H1 (cell line): ENCODE measurements at regions not wholly inside any gene's neighbourhood (a gene's known extent, or its start where the extent isn't known, plus 50 kb on each side); places are given as distances from the start of the nearest gene placed in this dataset.

Experiments used
- EGR1 ChIP-seq: IDR thresholded peaks from 2 replicates; pipeline ENCODE4 v1.6.1; 2011; ENCODE audit warnings: low read depth, low read length, borderline replicate concordance
- GABPA ChIP-seq: IDR thresholded peaks from 2 replicates; pipeline ENCODE4 v1.6.1; 2011; ENCODE audit warnings: mild to moderate bottlenecking, low read length, moderate library complexity, borderline replicate concordance; ENCODE audit not compliant: insufficient read depth
- SIX5 ChIP-seq: IDR thresholded peaks from 2 replicates; pipeline ENCODE4 v1.6.1; 2011; ENCODE audit warnings: mild to moderate bottlenecking, low read depth, low read length
- SP1 ChIP-seq: IDR thresholded peaks from 2 replicates; pipeline ENCODE4 v1.6.1; 2011; ENCODE audit warnings: low read depth, low read length
- SP4 ChIP-seq: IDR thresholded peaks from 2 replicates; pipeline ENCODE4 v1.6.1; 2012; ENCODE audit warnings: low read length, inconsistent platforms

- TF ChIP-seq SP4 (no peak), GABPA (no peak), EGR1 (no peak), SP1 (no peak), SIX5 (no peak)
Measured at GRCh38 chr13:80988391-80989151, 647.6 kb upstream of the SPRY2 start (continued).
